GM12878 (cell line): ENCODE measurements at regions not wholly inside any gene's neighbourhood (a gene's known extent, or its start where the extent isn't known, plus 50 kb on each side); places are given as distances from the start of the nearest gene placed in this dataset.

Source experiments
- ATAC-seq: fragments of 200-7000 bp; cut with Tn5 transposase; 3 replicates; pipeline ENCODE4 v1.9.1; 2020; ENCODE audit warnings: mild to moderate bottlenecking, moderate library complexity
- BruUV-seq: library from RNA; stranded (reverse); fragments of 400-500 nt; replicated peaks from 2 replicates; lab custom pipeline; 2021; lab: Mats Ljungman, UMichigan
- CTCF ChIA-PET: fragments of 300-600 bp; sonication (Branson Sonifier 250); formaldehyde crosslinking; extraction: SDS; loops from one replicate; lab custom pipeline; 2021; ENCODE audit warnings: inconsistent platforms; lab: Yijun Ruan, JAX
- POLR2A ChIA-PET: fragments of 350-600 bp; formaldehyde crosslinking; extraction: SDS; loops from one replicate; lab custom pipeline; 2021; ENCODE audit warnings: inconsistent platforms; lab: Charles Lee
- RAD21 ChIA-PET: fragments of 300-600 bp; sonication (Branson Sonifier 250); formaldehyde crosslinking; loops from one replicate; lab custom pipeline; 2023; ENCODE audit warnings: antibody characterized with exemption; ENCODE audit not compliant: unreplicated experiment; lab: Charles Lee
- SMC1A ChIA-PET: fragments of 300-600 bp; sonication (Branson Sonifier 250); formaldehyde crosslinking; loops from one replicate; lab custom pipeline; 2023; ENCODE audit not compliant: unreplicated experiment, uncharacterized antibody; lab: Charles Lee
- DNase-seq: peaks from one replicate; pipeline ENCODE4 v3.0.0-alpha.2; 2011; ENCODE audit warnings: low read depth, low spot score
- FAIRE-seq: peaks from 3 replicates; lab custom pipeline; 2011; peaks lifted over from hg19 to GRCh38; lab: Jason Lieb, UNC
- H2AFZ ChIP-seq: 2 replicates; pipeline ENCODE4 v1.6.0; 2011; ENCODE audit warnings: low read depth, low read length, control low read depth; ENCODE audit not compliant: control insufficient read depth
- H3K27ac ChIP-seq: 2 replicates; pipeline ENCODE4 v1.5.1; 2011; ENCODE audit warnings: control low read depth; ENCODE audit not compliant: control insufficient read depth, insufficient read depth
- H3K27me3 ChIP-seq, 2 experiments: replicated peaks in 1 of 2; 2 replicates each; pipeline versions ENCODE4 v1.6.0 to v1.6.1; 2011; ENCODE audit warnings: low read length in 1 of 2; ENCODE audit not compliant: control insufficient read depth in 2 of 2, insufficient read depth in 2 of 2
- H3K36me3 ChIP-seq, 2 experiments: 2 replicates each; pipeline ENCODE4 v1.5.1; 2011; ENCODE audit warnings: low read length in 1 of 2; ENCODE audit not compliant: control insufficient read depth in 2 of 2, insufficient read depth in 2 of 2
- H3K4me1 ChIP-seq: 2 replicates; pipeline ENCODE4 v1.6.1; 2011; ENCODE audit warnings: mild to moderate bottlenecking, low read length, moderate library complexity, mixed read lengths; ENCODE audit not compliant: control insufficient read depth, insufficient read depth
- H3K4me2 ChIP-seq: 2 replicates; pipeline ENCODE4 v1.6.0; 2011; ENCODE audit warnings: control low read depth; ENCODE audit not compliant: control insufficient read depth, insufficient read depth
- H3K4me3 ChIP-seq: fragments of 200-600 bp; sonication (generic); 2 replicates; pipeline ENCODE4 v1.5.1; 2016
- H3K79me2 ChIP-seq: 2 replicates; pipeline ENCODE4 v1.6.0; 2011; ENCODE audit warnings: low read length; ENCODE audit not compliant: control insufficient read depth, insufficient read depth
- H3K9ac ChIP-seq: 2 replicates; pipeline ENCODE4 v1.8.0; 2011; ENCODE audit warnings: low read length, control low read depth, mixed read lengths; ENCODE audit not compliant: control insufficient read depth, insufficient read depth
- H3K9me3 ChIP-seq: replicated peaks from 3 replicates; pipeline ENCODE4 v1.5.1; 2011; ENCODE audit warnings: mild to moderate bottlenecking, low read length; ENCODE audit not compliant: control insufficient read depth, insufficient read depth
- H4K20me1 ChIP-seq: 2 replicates; pipeline ENCODE4 v1.6.0; 2011; ENCODE audit not compliant: control insufficient read depth, insufficient read depth
- CBX5 ChIP-seq: sonication (generic); IDR thresholded peaks from 2 replicates; pipeline ENCODE4 v1.6.1; 2016; ENCODE audit warnings: low read depth, moderate library complexity, mild to moderate bottlenecking, inconsistent platforms
- CHD4 ChIP-seq: fragments of 200-600 bp; sonication (generic); IDR thresholded peaks from 2 replicates; pipeline ENCODE4 v1.6.1; 2016; ENCODE audit warnings: mild to moderate bottlenecking
- CREB1 ChIP-seq: IDR thresholded peaks from 2 replicates; pipeline ENCODE4 v1.6.1; 2012; ENCODE audit warnings: low read depth, mild to moderate bottlenecking, inconsistent platforms
- HCFC1 ChIP-seq: fragments of 150-350 bp; IDR thresholded peaks from 2 replicates; pipeline ENCODE4 v1.6.1; 2014; ENCODE audit warnings: low read length
- IKZF1 ChIP-seq: fragments of 450-650 bp; conservative IDR thresholded peaks from 2 replicates; pipeline ENCODE4 v1.6.1; 2017; ENCODE audit warnings: antibody characterized with exemption, mild to moderate bottlenecking
- MYC ChIP-seq: IDR thresholded peaks from 2 replicates; pipeline ENCODE4 v1.6.1; 2011; ENCODE audit warnings: mild to moderate bottlenecking, low read length, moderate library complexity, inconsistent platforms; ENCODE audit not compliant: insufficient read depth, insufficient replicate concordance, insufficient read length, severe bottlenecking
- POU2F2 ChIP-seq: IDR thresholded peaks from 3 replicates; pipeline ENCODE4 v1.6.1; 2011; ENCODE audit warnings: low read depth, mild to moderate bottlenecking, low read length, borderline replicate concordance
- SPI1 ChIP-seq: IDR thresholded peaks from 2 replicates; pipeline ENCODE4 v1.6.1; 2011; ENCODE audit warnings: low read depth, mild to moderate bottlenecking, low read length, moderate library complexity, borderline replicate concordance; ENCODE audit not compliant: insufficient read depth
- SRF ChIP-seq, 2 experiments: IDR thresholded peaks; 2 replicates each; pipeline ENCODE4 v1.6.1; 2011; ENCODE audit warnings: low read depth in 2 of 2, low read length in 2 of 2, mild to moderate bottlenecking in 1 of 2, moderate library complexity in 1 of 2
- SUZ12 ChIP-seq: fragments of 200-600 bp; sonication (generic); IDR thresholded peaks from one replicate; pipeline ENCODE4 v1.6.1; 2018; ENCODE audit warnings: antibody characterized with exemption, mild to moderate bottlenecking; ENCODE audit not compliant: unreplicated experiment
- WGBS: methylation state at CpG from one replicate; pipeline ENCODE4 v1.1.6; 2016; ENCODE audit warnings: low lambda C conversion rate; ENCODE audit not compliant: insufficient replicate concordance, insufficient coverage; ENCODE audit errors: missing lambda C conversion rate; 5-methylcytosine and 5-hydroxymethylcytosine counted together
- in situ Hi-C: fragments of 300-500 bp; cut with MboI; formaldehyde crosslinking; loops from 9 replicates; pipeline ENCODE4 v1.14.3; 2018; ENCODE audit warnings: mixed read lengths
- intact Hi-C: fragments of 100-400 bp; cut with micrococcal nuclease; formaldehyde crosslinking; loops from one replicate; pipeline ENCODE4 v1.14.2; 2022; ENCODE audit not compliant: unreplicated experiment
- TF ChIP-seq, protein P1 (sequence below): IDR thresholded peaks from 2 replicates; pipeline ENCODE4 v1.6.1; 2012; ENCODE audit warnings: improper control_type of control experiment, low read depth, low read length; ENCODE audit not compliant: insufficient replicate concordance
- TF ChIP-seq, protein P2 (sequence below): IDR thresholded peaks from 2 replicates; pipeline ENCODE4 v1.6.1; 2011; ENCODE audit warnings: low read depth, mild to moderate bottlenecking, low read length, moderate library complexity, borderline replicate concordance; ENCODE audit errors: extremely low read depth

DNA sequence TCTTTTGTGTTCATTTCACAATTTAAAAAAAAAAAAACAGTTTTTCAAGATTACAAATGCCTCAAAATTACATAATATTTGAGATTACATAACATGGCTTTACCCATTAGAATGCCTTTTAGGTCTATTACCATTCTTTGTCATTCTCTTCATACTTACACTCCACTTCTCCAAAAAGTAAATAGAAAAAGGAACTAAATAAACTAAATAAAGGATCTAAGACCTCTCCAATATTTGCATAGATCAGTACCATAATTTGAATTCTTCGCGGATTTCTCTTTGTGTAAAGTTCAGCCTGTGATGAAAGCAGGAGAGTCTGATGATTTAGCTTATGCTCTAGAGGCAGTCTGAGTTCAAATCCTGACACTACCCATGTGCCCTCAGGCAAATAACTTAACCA is 56.4 kb upstream of the C1GALT1 start:
- in situ Hi-C loops: no loop called here
- Histone ChIP-seq H4K20me1 (no peaks in the 10 kb centered on the region), H3K27me3 (no peaks in the 10 kb centered on the region), H3K9ac (no peak overlapping the region), H3K4me2 (no peak overlapping the region), H3K4me3 (no peak overlapping the region), H3K9me3 (no peaks in the 10 kb centered on the region), H3K4me1 (no peaks in the 10 kb centered on the region), H2AFZ (no peak overlapping the region), H3K36me3 (no peaks in the 10 kb centered on the region), H3K79me2 (no peaks in the 10 kb centered on the region), H3K27ac (no peak overlapping the region)
- CTCF ChIA-PET: interaction anchor here (0.9 kb wide), 1 partner anchor 11 kb away, joined by 5 read pairs; no protein-coding TSS in a partner anchor
- RAD21 ChIA-PET: no interaction called here
- no TSS peak for BruUV-seq
- no peak for TF ChIP-seq CBX5
- no peak for TF ChIP-seq SRF (IDR thresholded peaks at IDR 0.05; ENCODE audit: low read depth in 2 of 2, low read length in 2 of 2)
- TF ChIP-seq, protein P1, sequence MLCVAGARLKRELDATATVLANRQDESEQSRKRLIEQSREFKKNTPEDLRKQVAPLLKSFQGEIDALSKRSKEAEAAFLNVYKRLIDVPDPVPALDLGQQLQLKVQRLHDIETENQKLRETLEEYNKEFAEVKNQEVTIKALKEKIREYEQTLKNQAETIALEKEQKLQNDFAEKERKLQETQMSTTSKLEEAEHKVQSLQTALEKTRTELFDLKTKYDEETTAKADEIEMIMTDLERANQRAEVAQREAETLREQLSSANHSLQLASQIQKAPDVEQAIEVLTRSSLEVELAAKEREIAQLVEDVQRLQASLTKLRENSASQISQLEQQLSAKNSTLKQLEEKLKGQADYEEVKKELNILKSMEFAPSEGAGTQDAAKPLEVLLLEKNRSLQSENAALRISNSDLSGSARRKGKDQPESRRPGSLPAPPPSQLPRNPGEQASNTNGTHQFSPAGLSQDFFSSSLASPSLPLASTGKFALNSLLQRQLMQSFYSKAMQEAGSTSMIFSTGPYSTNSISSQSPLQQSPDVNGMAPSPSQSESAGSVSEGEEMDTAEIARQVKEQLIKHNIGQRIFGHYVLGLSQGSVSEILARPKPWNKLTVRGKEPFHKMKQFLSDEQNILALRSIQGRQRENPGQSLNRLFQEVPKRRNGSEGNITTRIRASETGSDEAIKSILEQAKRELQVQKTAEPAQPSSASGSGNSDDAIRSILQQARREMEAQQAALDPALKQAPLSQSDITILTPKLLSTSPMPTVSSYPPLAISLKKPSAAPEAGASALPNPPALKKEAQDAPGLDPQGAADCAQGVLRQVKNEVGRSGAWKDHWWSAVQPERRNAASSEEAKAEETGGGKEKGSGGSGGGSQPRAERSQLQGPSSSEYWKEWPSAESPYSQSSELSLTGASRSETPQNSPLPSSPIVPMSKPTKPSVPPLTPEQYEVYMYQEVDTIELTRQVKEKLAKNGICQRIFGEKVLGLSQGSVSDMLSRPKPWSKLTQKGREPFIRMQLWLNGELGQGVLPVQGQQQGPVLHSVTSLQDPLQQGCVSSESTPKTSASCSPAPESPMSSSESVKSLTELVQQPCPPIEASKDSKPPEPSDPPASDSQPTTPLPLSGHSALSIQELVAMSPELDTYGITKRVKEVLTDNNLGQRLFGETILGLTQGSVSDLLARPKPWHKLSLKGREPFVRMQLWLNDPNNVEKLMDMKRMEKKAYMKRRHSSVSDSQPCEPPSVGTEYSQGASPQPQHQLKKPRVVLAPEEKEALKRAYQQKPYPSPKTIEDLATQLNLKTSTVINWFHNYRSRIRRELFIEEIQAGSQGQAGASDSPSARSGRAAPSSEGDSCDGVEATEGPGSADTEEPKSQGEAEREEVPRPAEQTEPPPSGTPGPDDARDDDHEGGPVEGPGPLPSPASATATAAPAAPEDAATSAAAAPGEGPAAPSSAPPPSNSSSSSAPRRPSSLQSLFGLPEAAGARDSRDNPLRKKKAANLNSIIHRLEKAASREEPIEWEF: no peak
- TF ChIP-seq SPI1: no peak
- no peak for TF ChIP-seq IKZF1
- no peak for TF ChIP-seq CHD4
- no peak for TF ChIP-seq SUZ12
- TF ChIP-seq HCFC1: no peak
- no peak for TF ChIP-seq POU2F2
- TF ChIP-seq, protein P2, sequence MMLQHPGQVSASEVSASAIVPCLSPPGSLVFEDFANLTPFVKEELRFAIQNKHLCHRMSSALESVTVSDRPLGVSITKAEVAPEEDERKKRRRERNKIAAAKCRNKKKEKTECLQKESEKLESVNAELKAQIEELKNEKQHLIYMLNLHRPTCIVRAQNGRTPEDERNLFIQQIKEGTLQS: no peak
- no peak for TF ChIP-seq MYC
- TF ChIP-seq CREB1: no peak
- DNase-seq (no peak), FAIRE-seq (no peak), ATAC-seq (no peak)
- intact Hi-C loops: no loop called here
- 79% methylated on average over 2 of the region's 2 CpGs for WGBS
- SMC1A ChIA-PET: no interaction called here
- POLR2A ChIA-PET: no interaction called here
